ENCODE measurements at regions not wholly inside any gene's neighbourhood (a gene's known extent, or its start where the extent isn't known, plus 50 kb on each side); places are given as distances from the start of the nearest gene placed in this dataset.
"Not testable (repeated sequence)": the region's sequence is repeated elsewhere in the genome, so short reads cannot be mapped to it uniquely, and the experiment has no call there.

GRCh38 chr12:111240374-111240773 lies 128.5 kb downstream of the PHETA1 start:
- no peak overlapping the region for H3K27ac ChIP-seq (ENCODE audit: low read depth, low read length)
- H3K79me2 ChIP-seq (ENCODE audit: control insufficient read depth, low read length) = no peaks in the 10 kb centered on the region
- no peaks in the 10 kb centered on the region for H3K9me3 ChIP-seq (ENCODE audit: control insufficient read depth, insufficient read depth, low read length)
- H3F3A ChIP-seq (ENCODE audit: control insufficient read depth, insufficient read depth) = no peaks in the 10 kb centered on the region
- no peaks in the 10 kb centered on the region for H4K20me1 ChIP-seq (ENCODE audit: control insufficient read depth, insufficient read depth, low read depth, low read length)
- H3K36me3 ChIP-seq (ENCODE audit: control insufficient read depth, low read length) = no peaks in the 10 kb centered on the region
- H3K4me2 ChIP-seq (ENCODE audit: low read length) = no peak overlapping the region
- no peaks in the 10 kb centered on the region for H3K27me3 ChIP-seq (ENCODE audit: control insufficient read depth, low read length)
- no peak overlapping the region for H3K4me3 ChIP-seq (ENCODE audit: low read length)
- no peaks in the 10 kb centered on the region for H3K9me2 ChIP-seq (replicated peaks; ENCODE audit: control insufficient read depth, low read length)
- no peak for TF ChIP-seq EZH2phosphoT487 (IDR thresholded peaks at IDR 0.05; ENCODE audit: borderline replicate concordance, low read length)
- TF ChIP-seq, protein P1, sequence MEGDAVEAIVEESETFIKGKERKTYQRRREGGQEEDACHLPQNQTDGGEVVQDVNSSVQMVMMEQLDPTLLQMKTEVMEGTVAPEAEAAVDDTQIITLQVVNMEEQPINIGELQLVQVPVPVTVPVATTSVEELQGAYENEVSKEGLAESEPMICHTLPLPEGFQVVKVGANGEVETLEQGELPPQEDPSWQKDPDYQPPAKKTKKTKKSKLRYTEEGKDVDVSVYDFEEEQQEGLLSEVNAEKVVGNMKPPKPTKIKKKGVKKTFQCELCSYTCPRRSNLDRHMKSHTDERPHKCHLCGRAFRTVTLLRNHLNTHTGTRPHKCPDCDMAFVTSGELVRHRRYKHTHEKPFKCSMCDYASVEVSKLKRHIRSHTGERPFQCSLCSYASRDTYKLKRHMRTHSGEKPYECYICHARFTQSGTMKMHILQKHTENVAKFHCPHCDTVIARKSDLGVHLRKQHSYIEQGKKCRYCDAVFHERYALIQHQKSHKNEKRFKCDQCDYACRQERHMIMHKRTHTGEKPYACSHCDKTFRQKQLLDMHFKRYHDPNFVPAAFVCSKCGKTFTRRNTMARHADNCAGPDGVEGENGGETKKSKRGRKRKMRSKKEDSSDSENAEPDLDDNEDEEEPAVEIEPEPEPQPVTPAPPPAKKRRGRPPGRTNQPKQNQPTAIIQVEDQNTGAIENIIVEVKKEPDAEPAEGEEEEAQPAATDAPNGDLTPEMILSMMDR (IDR thresholded peaks at IDR 0.05; ENCODE audit: low read depth, low read length, poor library complexity, severe bottlenecking) = no peak
- no peaks in the 10 kb centered on the region for H3K4me1 ChIP-seq (ENCODE audit: control insufficient read depth, low read length)

GRCh38 chr12:111239235-111239634 lies 129.7 kb downstream of the PHETA1 start:
- H4K20me1 ChIP-seq (ENCODE audit: control insufficient read depth, insufficient read depth, low read depth, low read length) = no peaks in the 10 kb centered on the region
- no peak overlapping the region for H3K27ac ChIP-seq (ENCODE audit: low read depth, low read length)
- H3F3A ChIP-seq (ENCODE audit: control insufficient read depth, insufficient read depth) = no peaks in the 10 kb centered on the region
- no peak overlapping the region for H3K4me2 ChIP-seq (ENCODE audit: low read length)
- H3K36me3 ChIP-seq (ENCODE audit: control insufficient read depth, low read length) = no peaks in the 10 kb centered on the region
- H3K9me3 ChIP-seq (ENCODE audit: control insufficient read depth, insufficient read depth, low read length) = no peaks in the 10 kb centered on the region
- no peaks in the 10 kb centered on the region for H3K4me1 ChIP-seq (ENCODE audit: control insufficient read depth, low read length)
- H3K9me2 ChIP-seq (replicated peaks; ENCODE audit: control insufficient read depth, low read length) = no peaks in the 10 kb centered on the region
- no peak overlapping the region for H3K4me3 ChIP-seq (ENCODE audit: low read length)
- TF ChIP-seq EZH2phosphoT487 (IDR thresholded peaks at IDR 0.05; ENCODE audit: borderline replicate concordance, low read length) = no peak
- TF ChIP-seq, protein P1 (IDR thresholded peaks at IDR 0.05; ENCODE audit: low read depth, low read length, poor library complexity, severe bottlenecking) = no peak
- H3K27me3 ChIP-seq (ENCODE audit: control insufficient read depth, low read length) = no peaks in the 10 kb centered on the region
- H3K79me2 ChIP-seq (ENCODE audit: control insufficient read depth, low read length) = no peaks in the 10 kb centered on the region

DNA sequence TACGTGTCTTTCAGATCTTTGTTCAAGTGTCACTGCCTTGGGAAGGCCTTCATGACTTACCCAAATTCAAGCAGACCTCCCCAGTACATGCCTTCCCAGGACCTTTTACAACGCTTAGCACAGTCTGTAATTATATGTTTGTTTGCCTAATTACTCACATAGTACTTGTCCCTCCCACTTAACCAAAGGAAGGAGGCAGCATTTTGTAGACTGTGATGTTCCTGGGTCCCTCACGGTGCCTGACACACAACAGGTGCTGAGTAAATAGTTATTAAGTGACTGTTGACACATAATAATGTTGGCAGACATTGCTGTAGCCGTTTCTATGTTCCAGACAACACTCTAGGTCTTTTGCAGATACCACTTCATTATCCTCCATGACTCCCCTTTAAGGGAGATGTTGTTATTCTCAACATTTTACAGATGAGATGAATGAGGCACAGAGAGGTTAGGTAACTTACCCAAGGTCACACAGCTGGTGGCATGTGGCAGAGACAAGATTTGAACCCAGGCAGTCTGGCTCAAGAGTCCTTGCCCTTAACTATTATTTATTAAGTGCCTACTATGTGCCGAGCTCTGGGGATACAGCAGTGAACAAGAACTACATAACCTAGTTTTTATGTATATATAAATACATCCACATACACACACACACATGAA lies 130.7 kb downstream of the PHETA1 start:
- no peaks in the 10 kb centered on the region for H3K9me2 ChIP-seq (replicated peaks; ENCODE audit: control insufficient read depth, low read length)
- no peak overlapping the region for H3K4me2 ChIP-seq (ENCODE audit: low read length)
- no peak overlapping the region for H3K27ac ChIP-seq (ENCODE audit: low read depth, low read length)
- H3K4me1 ChIP-seq (ENCODE audit: control insufficient read depth, low read length) = no peaks in the 10 kb centered on the region
- no peaks in the 10 kb centered on the region for H3K79me2 ChIP-seq (ENCODE audit: control insufficient read depth, low read length)
- no peak for TF ChIP-seq EZH2phosphoT487 (IDR thresholded peaks at IDR 0.05; ENCODE audit: borderline replicate concordance, low read length)
- TF ChIP-seq, protein P1 (IDR thresholded peaks at IDR 0.05; ENCODE audit: low read depth, low read length, poor library complexity, severe bottlenecking) = no peak
- no peak overlapping the region for H3K4me3 ChIP-seq (ENCODE audit: low read length)
- H3K27me3 ChIP-seq (ENCODE audit: control insufficient read depth, low read length) = no peaks in the 10 kb centered on the region
- no peaks in the 10 kb centered on the region for H3K36me3 ChIP-seq (ENCODE audit: control insufficient read depth, low read length)
- no peaks in the 10 kb centered on the region for H3F3A ChIP-seq (ENCODE audit: control insufficient read depth, insufficient read depth)
- no peaks in the 10 kb centered on the region for H3K9me3 ChIP-seq (ENCODE audit: control insufficient read depth, insufficient read depth, low read length)
- no peaks in the 10 kb centered on the region for H4K20me1 ChIP-seq (ENCODE audit: control insufficient read depth, insufficient read depth, low read depth, low read length)

- H3K9me2 ChIP-seq (replicated peaks; ENCODE audit: control insufficient read depth, low read length); H3K36me3 ChIP-seq (ENCODE audit: control insufficient read depth, low read length); H3K4me1 ChIP-seq (ENCODE audit: control insufficient read depth, low read length); H3K79me2 ChIP-seq (ENCODE audit: control insufficient read depth, low read length); H3F3A ChIP-seq (ENCODE audit: control insufficient read depth, insufficient read depth); H4K20me1 ChIP-seq (ENCODE audit: control insufficient read depth, insufficient read depth, low read depth, low read length); H3K27ac ChIP-seq (ENCODE audit: low read depth, low read length); H3K4me3 ChIP-seq (ENCODE audit: low read length); H3K9me3 ChIP-seq (ENCODE audit: control insufficient read depth, insufficient read depth, low read length); H3K4me2 ChIP-seq (ENCODE audit: low read length); H3K27me3 ChIP-seq (ENCODE audit: control insufficient read depth, low read length): not testable (repeated sequence)
Measured at GRCh38 chr12:111234491-111234890, 134.4 kb downstream of the PHETA1 start.
